ENCODE measurements at regions not wholly inside any gene's neighbourhood (a gene's known extent, or its start where the extent isn't known, plus 50 kb on each side); places are given as distances from the start of the nearest gene placed in this dataset.

- H3K27me3 ChIP-seq (ENCODE audit: control insufficient read depth, insufficient read depth, low read length), result peaks cover 9% of the 10 kb centered on the region
- H3K4me3 ChIP-seq (ENCODE audit: low read depth in 2 of 2, low read length in 2 of 2), result no peak overlapping the region
- no peaks in the 10 kb centered on the region for H3K36me3 ChIP-seq (ENCODE audit: control insufficient read depth, insufficient read depth, low read length)
- in situ Hi-C loops (cut with HindIII; ENCODE audit: low pct_unique_long_range_greater_than_20kb, low sequenced_read_pairs), result no loop called here
- BruUV-seq (replicated peaks), result no TSS peak
- ChIA-PET POLR2A (no interaction called here), CTCF (no interaction called here)
- intact Hi-C loops (cut with micrococcal nuclease; ENCODE audit: unreplicated experiment), result no loop called here
- TF ChIP-seq TCF7L2 (IDR thresholded peaks at IDR 0.05; ENCODE audit: low read depth, low read length) (no peak), SIN3A (IDR thresholded peaks at IDR 0.05; ENCODE audit: borderline replicate concordance, insufficient read depth, low read depth, low read length) (no peak), POLR2AphosphoS5 (IDR thresholded peaks at IDR 0.05; ENCODE audit: low read depth, low read length) (no peak)
- TF ChIP-seq, protein P1, sequence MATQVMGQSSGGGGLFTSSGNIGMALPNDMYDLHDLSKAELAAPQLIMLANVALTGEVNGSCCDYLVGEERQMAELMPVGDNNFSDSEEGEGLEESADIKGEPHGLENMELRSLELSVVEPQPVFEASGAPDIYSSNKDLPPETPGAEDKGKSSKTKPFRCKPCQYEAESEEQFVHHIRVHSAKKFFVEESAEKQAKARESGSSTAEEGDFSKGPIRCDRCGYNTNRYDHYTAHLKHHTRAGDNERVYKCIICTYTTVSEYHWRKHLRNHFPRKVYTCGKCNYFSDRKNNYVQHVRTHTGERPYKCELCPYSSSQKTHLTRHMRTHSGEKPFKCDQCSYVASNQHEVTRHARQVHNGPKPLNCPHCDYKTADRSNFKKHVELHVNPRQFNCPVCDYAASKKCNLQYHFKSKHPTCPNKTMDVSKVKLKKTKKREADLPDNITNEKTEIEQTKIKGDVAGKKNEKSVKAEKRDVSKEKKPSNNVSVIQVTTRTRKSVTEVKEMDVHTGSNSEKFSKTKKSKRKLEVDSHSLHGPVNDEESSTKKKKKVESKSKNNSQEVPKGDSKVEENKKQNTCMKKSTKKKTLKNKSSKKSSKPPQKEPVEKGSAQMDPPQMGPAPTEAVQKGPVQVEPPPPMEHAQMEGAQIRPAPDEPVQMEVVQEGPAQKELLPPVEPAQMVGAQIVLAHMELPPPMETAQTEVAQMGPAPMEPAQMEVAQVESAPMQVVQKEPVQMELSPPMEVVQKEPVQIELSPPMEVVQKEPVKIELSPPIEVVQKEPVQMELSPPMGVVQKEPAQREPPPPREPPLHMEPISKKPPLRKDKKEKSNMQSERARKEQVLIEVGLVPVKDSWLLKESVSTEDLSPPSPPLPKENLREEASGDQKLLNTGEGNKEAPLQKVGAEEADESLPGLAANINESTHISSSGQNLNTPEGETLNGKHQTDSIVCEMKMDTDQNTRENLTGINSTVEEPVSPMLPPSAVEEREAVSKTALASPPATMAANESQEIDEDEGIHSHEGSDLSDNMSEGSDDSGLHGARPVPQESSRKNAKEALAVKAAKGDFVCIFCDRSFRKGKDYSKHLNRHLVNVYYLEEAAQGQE (IDR thresholded peaks at IDR 0.05; ENCODE audit: insufficient read depth in 1 of 2, low read depth in 2 of 2, low read length in 1 of 2), result no peak
- H3K27ac ChIP-seq (ENCODE audit: low read length), result no peak overlapping the region
- H3K9me3 ChIP-seq (ENCODE audit: control insufficient read depth, insufficient read depth, low read depth, low read length), result no peaks in the 10 kb centered on the region
- no peaks in the 10 kb centered on the region for H3K4me1 ChIP-seq (ENCODE audit: control insufficient read depth, insufficient read depth, low read length)
- no peak for ATAC-seq
- DNase-seq (ENCODE audit: low read depth, low spot score), result no peak
These were observed 158.2 kb upstream of the E2F8 start for GRCh38 chr11:19398772-19399527.

- ChIA-PET CTCF (no interaction called here), POLR2A (no interaction called here)
- no peak overlapping the region for H3K27ac ChIP-seq (ENCODE audit: low read length)
- intact Hi-C loops (cut with micrococcal nuclease; ENCODE audit: unreplicated experiment), result no loop called here
- no peaks in the 10 kb centered on the region for H3K4me1 ChIP-seq (ENCODE audit: control insufficient read depth, insufficient read depth, low read length)
- in situ Hi-C loops (cut with HindIII; ENCODE audit: low pct_unique_long_range_greater_than_20kb, low sequenced_read_pairs), result no loop called here
- TF ChIP-seq, protein P1 (IDR thresholded peaks at IDR 0.05; ENCODE audit: insufficient read depth in 1 of 2, low read depth in 2 of 2, low read length in 1 of 2), result no peak
- TF ChIP-seq SIN3A (IDR thresholded peaks at IDR 0.05; ENCODE audit: borderline replicate concordance, insufficient read depth, low read depth, low read length), result no peak
- TF ChIP-seq POLR2AphosphoS5 (IDR thresholded peaks at IDR 0.05; ENCODE audit: low read depth, low read length), result no peak
- TF ChIP-seq, protein P2, sequence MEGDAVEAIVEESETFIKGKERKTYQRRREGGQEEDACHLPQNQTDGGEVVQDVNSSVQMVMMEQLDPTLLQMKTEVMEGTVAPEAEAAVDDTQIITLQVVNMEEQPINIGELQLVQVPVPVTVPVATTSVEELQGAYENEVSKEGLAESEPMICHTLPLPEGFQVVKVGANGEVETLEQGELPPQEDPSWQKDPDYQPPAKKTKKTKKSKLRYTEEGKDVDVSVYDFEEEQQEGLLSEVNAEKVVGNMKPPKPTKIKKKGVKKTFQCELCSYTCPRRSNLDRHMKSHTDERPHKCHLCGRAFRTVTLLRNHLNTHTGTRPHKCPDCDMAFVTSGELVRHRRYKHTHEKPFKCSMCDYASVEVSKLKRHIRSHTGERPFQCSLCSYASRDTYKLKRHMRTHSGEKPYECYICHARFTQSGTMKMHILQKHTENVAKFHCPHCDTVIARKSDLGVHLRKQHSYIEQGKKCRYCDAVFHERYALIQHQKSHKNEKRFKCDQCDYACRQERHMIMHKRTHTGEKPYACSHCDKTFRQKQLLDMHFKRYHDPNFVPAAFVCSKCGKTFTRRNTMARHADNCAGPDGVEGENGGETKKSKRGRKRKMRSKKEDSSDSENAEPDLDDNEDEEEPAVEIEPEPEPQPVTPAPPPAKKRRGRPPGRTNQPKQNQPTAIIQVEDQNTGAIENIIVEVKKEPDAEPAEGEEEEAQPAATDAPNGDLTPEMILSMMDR (IDR thresholded peaks at IDR 0.05), result no peak
- TF ChIP-seq TCF7L2 (IDR thresholded peaks at IDR 0.05; ENCODE audit: low read depth, low read length), result no peak
- H3K9me3 ChIP-seq (ENCODE audit: control insufficient read depth, insufficient read depth, low read depth, low read length), result no peaks in the 10 kb centered on the region
- no peak overlapping the region for H3K4me3 ChIP-seq (ENCODE audit: low read depth in 2 of 2, low read length in 2 of 2)
- DNase-seq (ENCODE audit: low read depth, low spot score) (no peak), ATAC-seq (no peak)
- no TSS peak for BruUV-seq (replicated peaks)
- H3K36me3 ChIP-seq (ENCODE audit: control insufficient read depth, insufficient read depth, low read length), result no peaks in the 10 kb centered on the region
- peaks cover 11% of the 10 kb centered on the region for H3K27me3 ChIP-seq (ENCODE audit: control insufficient read depth, insufficient read depth, low read length)
These were observed 157.5 kb upstream of the E2F8 start for GRCh38 chr11:19398273-19398672.
